ENCODE measurements at regions not wholly inside any gene's neighbourhood (a gene's known extent, or its start where the extent isn't known, plus 50 kb on each side); places are given as distances from the start of the nearest gene placed in this dataset.

GRCh38 chr6:159109391-159109790 lies 59.8 kb upstream of the FNDC1 start (continued):
- no peak for TF ChIP-seq BCL11A (IDR thresholded peaks at IDR 0.05; ENCODE audit: low read depth in 2 of 2, low read length in 2 of 2)

Data from H1 (cell line).